Mesendoderm (in vitro differentiated cells): ENCODE measurements at regions not wholly inside any gene's neighbourhood (a gene's known extent, or its start where the extent isn't known, plus 50 kb on each side); places are given as distances from the start of the nearest gene placed in this dataset.

Experiments
- DNase-seq: peaks from one replicate; pipeline ENCODE4 v3.0.0; 2013
- H2AK5ac ChIP-seq: 2 replicates; pipeline ENCODE4 v1.6.1; 2013; ENCODE audit warnings: low read length, inconsistent platforms
- H2BK120ac ChIP-seq: 2 replicates; pipeline ENCODE4 v1.6.1; 2013; ENCODE audit warnings: low read depth, mild to moderate bottlenecking, low read length, moderate library complexity, mixed read lengths
- H2BK15ac ChIP-seq: replicated peaks from 2 replicates; pipeline ENCODE4 v1.6.1; 2013; ENCODE audit warnings: low read depth, mild to moderate bottlenecking, moderate library complexity
- H2BK5ac ChIP-seq: 2 replicates; pipeline ENCODE4 v1.6.1; 2013; ENCODE audit warnings: low read length, inconsistent platforms
- H3K18ac ChIP-seq: 2 replicates; pipeline ENCODE4 v1.6.1; 2013; ENCODE audit warnings: mild to moderate bottlenecking, low read length, mixed read lengths
- H3K23ac ChIP-seq: one replicate; pipeline ENCODE4 v1.6.1; 2013; ENCODE audit warnings: low read length
- H3K27ac ChIP-seq: 2 replicates; pipeline ENCODE4 v1.5.1; 2013; ENCODE audit warnings: low read depth, mild to moderate bottlenecking, inconsistent platforms, low read length, moderate library complexity
- H3K27me3 ChIP-seq: 2 replicates; pipeline ENCODE4 v1.6.1; 2013; ENCODE audit warnings: low read length, control low read depth, mild to moderate bottlenecking, inconsistent platforms; ENCODE audit not compliant: insufficient read depth, poor library complexity
- H3K36me3 ChIP-seq: 2 replicates; pipeline ENCODE4 v1.6.1; 2013; ENCODE audit warnings: low read length, inconsistent platforms; ENCODE audit not compliant: control insufficient read depth, insufficient read depth
- H3K4ac ChIP-seq: one replicate; pipeline ENCODE4 v1.6.1; 2013; ENCODE audit warnings: low read depth, mild to moderate bottlenecking, low read length, moderate library complexity
- H3K4me1 ChIP-seq: 2 replicates; pipeline ENCODE4 v1.6.1; 2013; ENCODE audit warnings: low read depth, low read length, inconsistent platforms; ENCODE audit not compliant: control insufficient read depth
- H3K4me2 ChIP-seq: 2 replicates; pipeline ENCODE4 v1.6.1; 2013; ENCODE audit warnings: low read length
- H3K4me3 ChIP-seq: 2 replicates; pipeline ENCODE4 v1.5.1; 2013; ENCODE audit warnings: mild to moderate bottlenecking, low read length
- H3K56ac ChIP-seq: one replicate; pipeline ENCODE4 v1.6.1; 2013; ENCODE audit warnings: low read length
- H3K79me1 ChIP-seq: 2 replicates; pipeline ENCODE4 v1.6.1; 2013; ENCODE audit warnings: low read length, inconsistent platforms
- H3K79me2 ChIP-seq: 2 replicates; pipeline ENCODE4 v1.6.1; 2013; ENCODE audit warnings: mild to moderate bottlenecking, low read length; ENCODE audit not compliant: control insufficient read depth, insufficient read depth
- H3K9ac ChIP-seq: 2 replicates; pipeline ENCODE4 v1.6.1; 2013; ENCODE audit warnings: low read length, inconsistent platforms
- H4K5ac ChIP-seq: one replicate; pipeline ENCODE4 v1.6.1; 2013; ENCODE audit warnings: low read length
- H4K8ac ChIP-seq: one replicate; pipeline ENCODE4 v1.6.1; 2013; ENCODE audit warnings: low read depth, mild to moderate bottlenecking, control low read depth, low read length, moderate library complexity
- WGBS: extraction: QIAGEN DNeasy Blood & Tissue Kit; methylation state at CpG from one replicate; pipeline ENCODE4 v1.1.7; 2013; ENCODE audit warnings: low lambda C conversion rate, missing lambda C conversion rate; ENCODE audit not compliant: insufficient coverage; ENCODE audit errors: extremely low coverage; 5-methylcytosine and 5-hydroxymethylcytosine counted together

DNA sequence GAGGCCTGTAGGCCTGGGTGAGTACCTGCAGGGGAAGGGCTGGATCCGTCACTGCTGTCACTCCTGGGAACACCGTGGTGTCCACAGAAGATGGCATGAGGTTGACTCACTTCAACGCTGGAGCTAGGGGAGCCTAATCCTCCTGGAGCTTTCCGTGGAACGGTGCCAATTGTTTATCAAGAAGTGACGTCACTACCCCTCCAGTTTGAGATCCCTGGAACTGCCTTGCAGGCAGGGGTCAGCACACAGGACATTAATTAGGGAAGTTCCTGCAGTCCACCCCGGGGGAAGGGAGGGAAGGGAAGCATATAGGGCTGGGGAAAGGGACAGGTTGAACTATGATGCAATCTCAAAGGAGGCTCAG is 408.6 kb downstream of the GALR1 start:
- no peak overlapping the region for H2BK5ac ChIP-seq
- H2BK120ac ChIP-seq: no peak overlapping the region
- no peak overlapping the region for H2AK5ac ChIP-seq
- no peak overlapping the region for H3K4me2 ChIP-seq
- H3K9ac ChIP-seq: no peak overlapping the region
- DNase-seq: no peak
- H3K4me1 ChIP-seq: no peaks in the 10 kb centered on the region
- H4K5ac ChIP-seq: no peak overlapping the region
- H3K4ac ChIP-seq: no peak overlapping the region
- H3K4me3 ChIP-seq: no peak overlapping the region
- no peak overlapping the region for H3K23ac ChIP-seq
- H2BK15ac ChIP-seq: no peak overlapping the region
- no peaks in the 10 kb centered on the region for H3K27me3 ChIP-seq
- no peak overlapping the region for H3K56ac ChIP-seq
- no CpG with 5 or more reads among the region's 7 CpGs for WGBS
- H4K8ac ChIP-seq: no peak overlapping the region
- H3K79me2 ChIP-seq: no peaks in the 10 kb centered on the region
- H3K27ac ChIP-seq: no peak overlapping the region
- H3K79me1 ChIP-seq: no peaks in the 10 kb centered on the region
- H3K18ac ChIP-seq: no peak overlapping the region
- H3K36me3 ChIP-seq: no peaks in the 10 kb centered on the region

DNA sequence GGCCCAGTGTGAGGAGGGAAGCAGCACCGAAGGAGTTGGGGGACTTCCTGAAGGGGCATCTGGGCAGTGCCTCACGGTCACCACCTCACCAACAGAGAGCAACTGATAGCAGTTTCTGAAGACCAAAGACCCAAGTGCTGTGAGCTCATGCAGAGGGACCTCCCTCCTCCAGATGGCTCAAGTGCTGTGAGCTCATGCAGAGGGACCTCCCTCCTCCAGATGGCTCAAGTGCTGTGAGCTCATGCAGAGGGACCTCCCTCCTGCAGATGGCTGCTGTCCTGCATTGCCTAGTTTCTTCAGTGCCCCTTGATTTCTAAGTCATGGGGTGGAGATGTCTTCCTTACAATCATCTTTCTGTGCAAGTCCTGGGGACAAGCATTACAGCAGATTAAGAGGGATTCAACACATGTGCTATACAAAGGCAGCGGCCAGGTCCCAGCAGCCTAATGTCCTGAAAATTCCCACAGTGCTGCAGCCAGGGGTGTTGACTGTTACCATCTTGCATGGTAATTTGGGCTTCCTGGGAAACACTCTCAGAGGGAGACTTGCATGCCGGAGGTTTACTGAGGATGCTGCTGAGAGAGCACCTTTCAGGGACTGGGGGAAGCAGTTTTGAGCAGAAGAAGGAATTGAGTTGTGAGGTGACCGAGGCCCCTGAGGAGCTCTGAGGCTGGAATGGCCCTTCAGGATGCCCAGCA is 409.3 kb downstream of the GALR1 start:
- Histone ChIP-seq H2BK5ac (no peak overlapping the region), H3K79me1 (no peaks in the 10 kb centered on the region)
- no CpG with 5 or more reads among the region's 5 CpGs for WGBS

GRCh38 chr18:77666613-77667012 is 417.0 kb downstream of the GALR1 start:
- H3K27me3 ChIP-seq: no peaks in the 10 kb centered on the region
- H3K18ac ChIP-seq: no peak overlapping the region
- no peak overlapping the region for H3K4ac ChIP-seq
- H2BK15ac ChIP-seq: no peak overlapping the region
- no CpG with 5 or more reads among the region's 3 CpGs for WGBS
- no peak overlapping the region for H4K5ac ChIP-seq
- no peak overlapping the region for H3K4me3 ChIP-seq
- H3K4me2 ChIP-seq: no peak overlapping the region
- no peak overlapping the region for H2AK5ac ChIP-seq
- no peak overlapping the region for H3K9ac ChIP-seq
- H3K56ac ChIP-seq: no peak overlapping the region
- no peaks in the 10 kb centered on the region for H3K4me1 ChIP-seq
- H2BK120ac ChIP-seq: no peak overlapping the region
- no peak overlapping the region for H3K27ac ChIP-seq
- H3K79me1 ChIP-seq: no peaks in the 10 kb centered on the region
- H3K79me2 ChIP-seq: no peaks in the 10 kb centered on the region
- H3K23ac ChIP-seq: no peak overlapping the region
- DNase-seq: no peak
- H4K8ac ChIP-seq: no peak overlapping the region
- no peak overlapping the region for H2BK5ac ChIP-seq
- H3K36me3 ChIP-seq: no peaks in the 10 kb centered on the region

More for the DNA sequence above, 409.3 kb downstream of the GALR1 start:
- no peak overlapping the region for H3K4me3 ChIP-seq
- no peaks in the 10 kb centered on the region for H3K79me2 ChIP-seq
- no peak overlapping the region for H3K23ac ChIP-seq
- H3K56ac ChIP-seq: no peak overlapping the region
- H3K4me2 ChIP-seq: no peak overlapping the region
- no peaks in the 10 kb centered on the region for H3K27me3 ChIP-seq
- H3K9ac ChIP-seq: no peak overlapping the region
- no peak overlapping the region for H2BK120ac ChIP-seq
- no peak overlapping the region for H2AK5ac ChIP-seq
- no peak overlapping the region for H4K5ac ChIP-seq
- H3K27ac ChIP-seq: no peak overlapping the region
- H3K36me3 ChIP-seq: no peaks in the 10 kb centered on the region
- no peak overlapping the region for H4K8ac ChIP-seq
- no peak overlapping the region for H3K18ac ChIP-seq
- no peak overlapping the region for H3K4ac ChIP-seq
- peak; percentile 21 for DNase-seq
- no peak overlapping the region for H2BK15ac ChIP-seq
- no peaks in the 10 kb centered on the region for H3K4me1 ChIP-seq

- no peaks in the 10 kb centered on the region for H3K79me2 ChIP-seq
- H3K9ac ChIP-seq: no peak overlapping the region
- H3K27me3 ChIP-seq: no peaks in the 10 kb centered on the region
- no peak overlapping the region for H4K8ac ChIP-seq
- no peak overlapping the region for H3K23ac ChIP-seq
- H2BK15ac ChIP-seq: no peak overlapping the region
- no peak overlapping the region for H3K4me3 ChIP-seq
- no peak overlapping the region for H4K5ac ChIP-seq
- no peak overlapping the region for H2AK5ac ChIP-seq
- no peak overlapping the region for H2BK5ac ChIP-seq
- no peak overlapping the region for H3K27ac ChIP-seq
- no peaks in the 10 kb centered on the region for H3K79me1 ChIP-seq
- H2BK120ac ChIP-seq: no peak overlapping the region
- no peaks in the 10 kb centered on the region for H3K4me1 ChIP-seq
- no peak overlapping the region for H3K4ac ChIP-seq
- no peak overlapping the region for H3K18ac ChIP-seq
- no peak overlapping the region for H3K4me2 ChIP-seq
- no peak overlapping the region for H3K56ac ChIP-seq
- DNase-seq: no peak
- no CpG with 5 or more reads among the region's 26 CpGs for WGBS
- no peaks in the 10 kb centered on the region for H3K36me3 ChIP-seq
These were observed 418.6 kb downstream of the GALR1 start for GRCh38 chr18:77668219-77668618.

DNA sequence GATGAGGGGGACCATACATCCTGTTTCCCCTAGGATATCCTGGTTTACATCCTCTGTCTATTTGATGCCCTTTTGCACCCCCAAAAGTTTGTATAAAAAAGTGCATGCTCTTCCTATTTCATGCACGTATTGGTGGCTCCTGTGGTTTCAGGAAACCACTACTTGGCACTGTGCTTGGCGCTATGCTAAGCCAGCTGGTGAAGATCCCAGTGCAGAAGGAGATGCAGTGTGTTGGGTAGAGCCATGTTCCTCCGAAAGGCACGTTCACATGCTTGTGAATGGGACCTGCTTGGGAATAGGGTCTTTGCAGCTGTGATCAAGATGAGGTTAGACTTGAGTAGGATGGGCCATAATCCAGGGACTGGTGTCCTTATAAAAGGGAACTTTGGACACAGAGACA is 419.7 kb downstream of the GALR1 start:
- no peaks in the 10 kb centered on the region for H3K27me3 ChIP-seq
- no peaks in the 10 kb centered on the region for H3K79me1 ChIP-seq
- H3K4ac ChIP-seq: no peak overlapping the region
- no peaks in the 10 kb centered on the region for H3K4me1 ChIP-seq
- H4K8ac ChIP-seq: no peak overlapping the region
- H3K23ac ChIP-seq: no peak overlapping the region
- H3K18ac ChIP-seq: no peak overlapping the region
- H3K9ac ChIP-seq: no peak overlapping the region
- H2AK5ac ChIP-seq: no peak overlapping the region
- no peak for DNase-seq
- no peak overlapping the region for H3K4me2 ChIP-seq
- no peak overlapping the region for H3K56ac ChIP-seq
- no peak overlapping the region for H2BK15ac ChIP-seq
- no peaks in the 10 kb centered on the region for H3K79me2 ChIP-seq
- H2BK120ac ChIP-seq: no peak overlapping the region
- no peak overlapping the region for H4K5ac ChIP-seq
- no peak overlapping the region for H3K4me3 ChIP-seq
- no CpG with 5 or more reads among the region's 4 CpGs for WGBS
- H3K27ac ChIP-seq: no peak overlapping the region
- no peak overlapping the region for H2BK5ac ChIP-seq
- H3K36me3 ChIP-seq: no peaks in the 10 kb centered on the region
